Erythroblast (primary cell): ENCODE measurements at regions not wholly inside any gene's neighbourhood (a gene's known extent, or its start where the extent isn't known, plus 50 kb on each side); places are given as distances from the start of the nearest gene placed in this dataset.

Experiments used
- GATA1 ChIP-seq: IDR thresholded peaks from 2 replicates; pipeline ENCODE4 v1.6.1; 2011; ENCODE audit warnings: low read depth, mild to moderate bottlenecking, control low read depth, low read length, moderate library complexity
- POLR2A ChIP-seq: IDR thresholded peaks from 2 replicates; pipeline ENCODE4 v1.6.1; 2011; ENCODE audit warnings: mild to moderate bottlenecking, low read length

DNA sequence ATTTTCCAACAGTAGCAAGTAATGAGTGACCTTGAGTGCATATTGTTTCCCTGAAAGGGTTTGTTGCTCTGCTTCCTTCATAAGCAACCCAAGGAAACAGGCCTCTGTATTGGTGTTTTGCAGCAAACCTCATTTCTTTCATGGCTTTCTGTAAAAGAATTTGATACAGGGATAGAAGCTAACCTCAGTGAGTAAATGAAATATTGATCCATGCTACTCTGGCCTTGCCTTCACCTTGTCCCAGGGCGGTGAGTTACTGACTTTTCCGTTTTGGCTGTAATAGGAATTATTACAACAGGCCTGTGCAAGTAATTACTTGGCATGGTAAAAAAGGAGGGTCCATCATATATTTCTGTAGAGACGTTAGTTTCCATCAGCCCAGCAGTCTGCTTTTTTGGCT, 130.9 kb upstream of the MPPED2 start:
- TF ChIP-seq POLR2A (no peak), GATA1 (no peak)
